Neural cell (in vitro differentiated cells): ENCODE measurements at regions not wholly inside any gene's neighbourhood (a gene's known extent, or its start where the extent isn't known, plus 50 kb on each side); places are given as distances from the start of the nearest gene placed in this dataset.

Experiments used
- H2AFZ ChIP-seq: fragments of 200-600, 300-800 bp; sonication (generic), shearing (Covaris generic); 2 replicates; pipeline ENCODE4 v1.6.0; 2014; ENCODE audit warnings: low read depth, mild to moderate bottlenecking, antibody characterized with exemption, low read length, moderate library complexity
- H3F3A ChIP-seq: fragments of 200-600 bp; shearing (Covaris generic); 2 replicates; pipeline ENCODE4 v1.6.1; 2016; ENCODE audit warnings: mild to moderate bottlenecking, moderate library complexity, mixed read lengths, antibody characterized with exemption, low read length; ENCODE audit not compliant: insufficient read depth, poor library complexity, severe bottlenecking
- H3K27ac ChIP-seq: fragments of 200-600, 300-800 bp; sonication (generic), shearing (Covaris generic); 2 replicates; pipeline ENCODE4 v1.5.1; 2014; ENCODE audit warnings: mild to moderate bottlenecking, low read length, moderate library complexity
- H3K27me3 ChIP-seq: fragments of 300-800, 200-600 bp; sonication (generic), shearing (Covaris generic); 2 replicates; pipeline ENCODE4 v1.6.0; 2014; ENCODE audit warnings: mild to moderate bottlenecking, low read depth, low read length, moderate library complexity; ENCODE audit not compliant: insufficient read depth
- H3K36me3 ChIP-seq: fragments of 300-800, 200-600 bp; sonication (generic), shearing (Covaris generic); 2 replicates; pipeline ENCODE4 v1.5.1; 2014; ENCODE audit warnings: mild to moderate bottlenecking, antibody characterized with exemption, low read length, moderate library complexity; ENCODE audit not compliant: insufficient read depth
- H3K4me2 ChIP-seq: fragments of 300-800, 200-600 bp; sonication (generic), shearing (Covaris generic); 2 replicates; pipeline ENCODE4 v1.6.0; 2014; ENCODE audit warnings: mild to moderate bottlenecking, low read length
- H3K4me3 ChIP-seq: fragments of 300-800, 200-600 bp; sonication (generic), shearing (Covaris generic); 2 replicates; pipeline ENCODE4 v1.5.1; 2014; ENCODE audit warnings: mild to moderate bottlenecking, low read length, moderate library complexity
- H3K79me2 ChIP-seq: fragments of 200-600 bp; shearing (Covaris generic); replicated peaks from 2 replicates; pipeline ENCODE4 v1.6.0; 2014; ENCODE audit warnings: mild to moderate bottlenecking, low read length, moderate library complexity; ENCODE audit not compliant: insufficient read depth
- H3K9ac ChIP-seq: fragments of 300-800, 200-600 bp; sonication (generic), shearing (Covaris generic); 2 replicates; pipeline ENCODE4 v1.6.1; 2016; ENCODE audit warnings: mild to moderate bottlenecking, low read length, mixed read lengths
- H3K9me2 ChIP-seq: fragments of 200-600 bp; shearing (Covaris generic); 2 replicates; pipeline ENCODE4 v1.6.1; 2016; ENCODE audit warnings: mild to moderate bottlenecking, low read length, mixed read lengths; ENCODE audit not compliant: insufficient read depth
- H3K9me3 ChIP-seq: fragments of 200-600, 300-800 bp; sonication (generic), shearing (Covaris generic); 2 replicates; pipeline ENCODE4 v1.6.1; 2016; ENCODE audit warnings: mild to moderate bottlenecking, mixed run types, low read length, moderate library complexity, mixed read lengths
- H4K20me1 ChIP-seq: fragments of 200-600 bp; shearing (Covaris generic); 2 replicates; pipeline ENCODE4 v1.6.1; 2016; ENCODE audit warnings: mild to moderate bottlenecking, mixed run types; ENCODE audit not compliant: insufficient read depth
- EP300 ChIP-seq: fragments of 450-650 bp; conservative IDR thresholded peaks from 2 replicates; pipeline ENCODE4 v1.6.1; 2014; ENCODE audit warnings: antibody characterized with exemption, mild to moderate bottlenecking, moderate library complexity; ENCODE audit not compliant: poor library complexity, severe bottlenecking
- EZH2 ChIP-seq: fragments of 200-600, 300-800 bp; shearing (Covaris generic), sonication (generic); IDR thresholded peaks from 2 replicates; pipeline ENCODE4 v1.6.1; 2014; ENCODE audit warnings: antibody characterized with exemption, low read length, borderline replicate concordance, mild to moderate bottlenecking; ENCODE audit not compliant: insufficient read depth, poor library complexity, severe bottlenecking
- MXI1 ChIP-seq: fragments of 450-650 bp; conservative IDR thresholded peaks from 2 replicates; pipeline ENCODE4 v1.6.1; 2014; ENCODE audit warnings: antibody characterized with exemption, mild to moderate bottlenecking; ENCODE audit not compliant: poor library complexity, severe bottlenecking
- POLR2AphosphoS5 ChIP-seq: IDR thresholded peaks from 2 replicates; pipeline ENCODE4 v1.6.1; 2012
- RAD21 ChIP-seq: fragments of 450-650 bp; conservative IDR thresholded peaks from 2 replicates; pipeline ENCODE4 v1.6.1; 2014; ENCODE audit warnings: antibody characterized with exemption, mild to moderate bottlenecking, moderate library complexity
- REST ChIP-seq: IDR thresholded peaks from 2 replicates; pipeline ENCODE4 v1.6.1; 2012; ENCODE audit warnings: borderline replicate concordance
- SMC3 ChIP-seq: fragments of 450-650 bp; conservative IDR thresholded peaks from 2 replicates; pipeline ENCODE4 v1.6.1; 2014; ENCODE audit warnings: antibody characterized with exemption, mild to moderate bottlenecking, moderate library complexity; ENCODE audit not compliant: poor library complexity
- TAF1 ChIP-seq: IDR thresholded peaks from 2 replicates; pipeline ENCODE4 v1.6.1; 2012; ENCODE audit warnings: low read depth
- TF ChIP-seq, protein P1 (sequence below): fragments of 450-650 bp; IDR thresholded peaks from 2 replicates; pipeline ENCODE4 v1.5.1; 2014; ENCODE audit warnings: antibody characterized with exemption, mild to moderate bottlenecking, moderate library complexity; ENCODE audit not compliant: poor library complexity, severe bottlenecking

GRCh38 chr4:102143433-102143832, 201.8 kb downstream of the SLC39A8 start:
- Histone ChIP-seq H3K4me2 (no peak overlapping the region), H3K27me3 (no peaks in the 10 kb centered on the region), H4K20me1 (no peaks in the 10 kb centered on the region), H3K4me3 (no peak overlapping the region), H3K36me3 (no peaks in the 10 kb centered on the region), H3K27ac (no peak overlapping the region), H3K9me2 (no peaks in the 10 kb centered on the region), H3K9me3 (no peaks in the 10 kb centered on the region), H3K9ac (no peak overlapping the region), H3F3A (no peaks in the 10 kb centered on the region), H2AFZ (no peak overlapping the region), H3K79me2 (no peaks in the 10 kb centered on the region)
- TF ChIP-seq SMC3 (no peak), EZH2 (no peak), TAF1 (no peak), REST (no peak), RAD21 (no peak), MXI1 (no peak), POLR2AphosphoS5 (no peak), EP300 (no peak)
- TF ChIP-seq, protein P1, sequence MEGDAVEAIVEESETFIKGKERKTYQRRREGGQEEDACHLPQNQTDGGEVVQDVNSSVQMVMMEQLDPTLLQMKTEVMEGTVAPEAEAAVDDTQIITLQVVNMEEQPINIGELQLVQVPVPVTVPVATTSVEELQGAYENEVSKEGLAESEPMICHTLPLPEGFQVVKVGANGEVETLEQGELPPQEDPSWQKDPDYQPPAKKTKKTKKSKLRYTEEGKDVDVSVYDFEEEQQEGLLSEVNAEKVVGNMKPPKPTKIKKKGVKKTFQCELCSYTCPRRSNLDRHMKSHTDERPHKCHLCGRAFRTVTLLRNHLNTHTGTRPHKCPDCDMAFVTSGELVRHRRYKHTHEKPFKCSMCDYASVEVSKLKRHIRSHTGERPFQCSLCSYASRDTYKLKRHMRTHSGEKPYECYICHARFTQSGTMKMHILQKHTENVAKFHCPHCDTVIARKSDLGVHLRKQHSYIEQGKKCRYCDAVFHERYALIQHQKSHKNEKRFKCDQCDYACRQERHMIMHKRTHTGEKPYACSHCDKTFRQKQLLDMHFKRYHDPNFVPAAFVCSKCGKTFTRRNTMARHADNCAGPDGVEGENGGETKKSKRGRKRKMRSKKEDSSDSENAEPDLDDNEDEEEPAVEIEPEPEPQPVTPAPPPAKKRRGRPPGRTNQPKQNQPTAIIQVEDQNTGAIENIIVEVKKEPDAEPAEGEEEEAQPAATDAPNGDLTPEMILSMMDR: no peak

DNA sequence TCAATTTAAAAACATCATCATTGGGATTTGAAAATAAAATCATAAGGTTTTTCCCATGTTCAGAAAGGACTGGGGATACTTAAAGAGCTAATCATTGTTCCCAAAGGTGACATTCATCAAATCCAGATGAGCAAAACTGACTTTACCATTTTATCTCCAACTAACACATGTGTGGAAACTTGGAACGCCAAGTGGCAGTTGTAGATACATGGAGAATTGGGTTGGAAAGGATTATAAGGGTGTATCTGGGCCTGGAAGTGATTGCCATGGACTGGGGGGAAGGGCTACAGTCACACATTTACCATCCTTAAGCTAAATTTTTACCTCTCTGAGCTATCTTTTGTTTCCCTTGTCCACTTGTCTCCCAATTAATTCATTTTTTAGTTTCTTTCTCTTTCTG, 203.4 kb downstream of the SLC39A8 start:
- no peaks in the 10 kb centered on the region for H3K9me3 ChIP-seq
- no peaks in the 10 kb centered on the region for H3K9me2 ChIP-seq

More for the DNA sequence above, 203.4 kb downstream of the SLC39A8 start:
- TF ChIP-seq MXI1: no peak
- no peak for TF ChIP-seq POLR2AphosphoS5
- TF ChIP-seq, protein P1: no peak
- TF ChIP-seq RAD21: no peak
- no peak for TF ChIP-seq SMC3
- no peak for TF ChIP-seq REST
- TF ChIP-seq EZH2: no peak
- TF ChIP-seq EP300: no peak
- TF ChIP-seq TAF1: no peak
- Histone ChIP-seq H3K36me3 (no peaks in the 10 kb centered on the region), H3K79me2 (no peaks in the 10 kb centered on the region), H2AFZ (no peak overlapping the region), H3K27ac (no peak overlapping the region), H3K4me3 (no peak overlapping the region), H3F3A (no peaks in the 10 kb centered on the region), H3K27me3 (no peaks in the 10 kb centered on the region), H4K20me1 (no peaks in the 10 kb centered on the region), H3K9ac (no peak overlapping the region), H3K4me2 (no peak overlapping the region)
